Loucy (cell line): ENCODE measurements at regions not wholly inside any gene's neighbourhood (a gene's known extent, or its start where the extent isn't known, plus 50 kb on each side); places are given as distances from the start of the nearest gene placed in this dataset.

Source experiments
- H2AFZ ChIP-seq: fragments of 200-600 bp; sonication (generic); 2 replicates; pipeline ENCODE4 v1.6.0; 2016; ENCODE audit warnings: antibody characterized with exemption, mild to moderate bottlenecking, low read length, moderate library complexity
- H3F3A ChIP-seq: fragments of 200-600 bp; 2 replicates; pipeline ENCODE4 v1.6.0; 2016; ENCODE audit warnings: antibody characterized with exemption, low read depth, mild to moderate bottlenecking
- H3K27me3 ChIP-seq: fragments of 200-600 bp; sonication (generic); 2 replicates; pipeline ENCODE4 v1.6.1; 2014; ENCODE audit warnings: low read length, mild to moderate bottlenecking; ENCODE audit not compliant: insufficient read depth, poor library complexity, severe bottlenecking
- H3K36me3 ChIP-seq: fragments of 200-600 bp; sonication (generic); 2 replicates; pipeline ENCODE4 v1.6.1; 2016; ENCODE audit warnings: low read length; ENCODE audit not compliant: insufficient read depth
- H3K4me1 ChIP-seq: fragments of 200-600 bp; sonication (generic); 2 replicates; pipeline ENCODE4 v1.5.1; 2014; ENCODE audit warnings: low read length, mild to moderate bottlenecking; ENCODE audit not compliant: insufficient read depth, poor library complexity, severe bottlenecking
- H3K4me2 ChIP-seq: fragments of 200-600 bp; sonication (generic); 2 replicates; pipeline ENCODE4 v1.6.0; 2014; ENCODE audit warnings: antibody characterized with exemption, low read length, low read depth, mild to moderate bottlenecking; ENCODE audit not compliant: poor library complexity, severe bottlenecking
- H3K4me3 ChIP-seq: fragments of 200-600 bp; sonication (generic); 2 replicates; pipeline ENCODE4 v1.5.1; 2014; ENCODE audit warnings: low read length, mild to moderate bottlenecking, mixed read lengths; ENCODE audit not compliant: poor library complexity, severe bottlenecking
- H3K79me2 ChIP-seq: fragments of 200-600 bp; sonication (generic); 2 replicates; pipeline ENCODE4 v1.6.1; 2014; ENCODE audit warnings: low read length; ENCODE audit not compliant: insufficient read depth
- H3K9ac ChIP-seq: fragments of 200-600 bp; sonication (generic); 2 replicates; pipeline ENCODE4 v1.6.0; 2014; ENCODE audit warnings: mild to moderate bottlenecking, low read depth, low read length, moderate library complexity; ENCODE audit not compliant: poor library complexity, severe bottlenecking
- H3K9me2 ChIP-seq: fragments of 200-600 bp; sonication (generic); replicated peaks from 2 replicates; pipeline ENCODE4 v1.6.1; 2016; ENCODE audit warnings: low read depth, low read length, mixed read lengths
- H3K9me3 ChIP-seq: fragments of 200-600 bp; sonication (generic); 2 replicates; pipeline ENCODE4 v1.6.1; 2014; ENCODE audit warnings: mild to moderate bottlenecking, antibody characterized with exemption, low read length, low read depth; ENCODE audit not compliant: insufficient read depth
- H4K20me1 ChIP-seq: fragments of 200-600 bp; sonication (generic); 2 replicates; pipeline ENCODE4 v1.6.0; 2014; ENCODE audit warnings: antibody characterized with exemption, low read length, mild to moderate bottlenecking; ENCODE audit not compliant: insufficient read depth, poor library complexity, severe bottlenecking
- CTCF ChIP-seq: fragments of 200-600 bp; sonication (generic); conservative IDR thresholded peaks from 2 replicates; pipeline ENCODE4 v1.5.1; 2014; ENCODE audit warnings: mild to moderate bottlenecking, antibody characterized with exemption, low read length
- EZH2phosphoT487 ChIP-seq: fragments of 200-600 bp; IDR thresholded peaks from 2 replicates; pipeline ENCODE4 v1.6.1; 2018; ENCODE audit warnings: antibody characterized with exemption, mild to moderate bottlenecking, moderate library complexity, borderline replicate concordance

- Histone ChIP-seq H3F3A (no peaks in the 10 kb centered on the region), H4K20me1 (no peaks in the 10 kb centered on the region), H3K4me2 (no peak overlapping the region), H3K27me3 (no peaks in the 10 kb centered on the region), H3K9me2 (no peaks in the 10 kb centered on the region), H3K36me3 (no peaks in the 10 kb centered on the region), H3K79me2 (no peaks in the 10 kb centered on the region), H2AFZ (no peak overlapping the region), H3K4me3 (no peak overlapping the region), H3K9me3 (no peaks in the 10 kb centered on the region), H3K4me1 (no peaks in the 10 kb centered on the region), H3K9ac (no peak overlapping the region)
- no peak for TF ChIP-seq CTCF
- TF ChIP-seq EZH2phosphoT487 = no peak
These were observed 211.5 kb upstream of the NR3C2 start for GRCh38 chr4:148653681-148654080.

GRCh38 chr4:148651991-148652390, 209.8 kb upstream of the NR3C2 start:
- no peaks in the 10 kb centered on the region for H3K9me2 ChIP-seq
- H4K20me1 ChIP-seq = no peaks in the 10 kb centered on the region
- no peak overlapping the region for H3K4me3 ChIP-seq
- TF ChIP-seq EZH2phosphoT487 (no peak), CTCF (no peak)
- H3K27me3 ChIP-seq = no peaks in the 10 kb centered on the region
- H3K4me1 ChIP-seq = no peaks in the 10 kb centered on the region
- no peaks in the 10 kb centered on the region for H3F3A ChIP-seq
- H3K9me3 ChIP-seq = no peaks in the 10 kb centered on the region
- no peak overlapping the region for H2AFZ ChIP-seq
- H3K36me3 ChIP-seq = no peaks in the 10 kb centered on the region
- no peak overlapping the region for H3K9ac ChIP-seq
- no peaks in the 10 kb centered on the region for H3K79me2 ChIP-seq
- no peak overlapping the region for H3K4me2 ChIP-seq

GRCh38 chr4:148649652-148650331, 207.6 kb upstream of the NR3C2 start:
- Histone ChIP-seq H3K4me2 (no peak overlapping the region), H3K9me3 (no peaks in the 10 kb centered on the region; the same call in 1 of the 2 replicates)

More at GRCh38 chr4:148649652-148650331, 207.6 kb upstream of the NR3C2 start:
- H3K79me2 ChIP-seq = no peaks in the 10 kb centered on the region
- no peaks in the 10 kb centered on the region for H3K4me1 ChIP-seq
- no peak for TF ChIP-seq EZH2phosphoT487
- TF ChIP-seq CTCF = no peak
- no peak overlapping the region for H2AFZ ChIP-seq
- H3K4me3 ChIP-seq = no peak overlapping the region
- no peaks in the 10 kb centered on the region for H4K20me1 ChIP-seq
- H3K9ac ChIP-seq = no peak overlapping the region
- no peaks in the 10 kb centered on the region for H3K9me2 ChIP-seq
- H3F3A ChIP-seq = no peaks in the 10 kb centered on the region
- H3K27me3 ChIP-seq = no peaks in the 10 kb centered on the region
- no peaks in the 10 kb centered on the region for H3K36me3 ChIP-seq
